ENCODE measurements at regions not wholly inside any gene's neighbourhood (a gene's known extent, or its start where the extent isn't known, plus 50 kb on each side); places are given as distances from the start of the nearest gene placed in this dataset.
"Not testable (repeated sequence)": the region's sequence is repeated elsewhere in the genome, so short reads cannot be mapped to it uniquely, and the experiment has no call there.

DNA sequence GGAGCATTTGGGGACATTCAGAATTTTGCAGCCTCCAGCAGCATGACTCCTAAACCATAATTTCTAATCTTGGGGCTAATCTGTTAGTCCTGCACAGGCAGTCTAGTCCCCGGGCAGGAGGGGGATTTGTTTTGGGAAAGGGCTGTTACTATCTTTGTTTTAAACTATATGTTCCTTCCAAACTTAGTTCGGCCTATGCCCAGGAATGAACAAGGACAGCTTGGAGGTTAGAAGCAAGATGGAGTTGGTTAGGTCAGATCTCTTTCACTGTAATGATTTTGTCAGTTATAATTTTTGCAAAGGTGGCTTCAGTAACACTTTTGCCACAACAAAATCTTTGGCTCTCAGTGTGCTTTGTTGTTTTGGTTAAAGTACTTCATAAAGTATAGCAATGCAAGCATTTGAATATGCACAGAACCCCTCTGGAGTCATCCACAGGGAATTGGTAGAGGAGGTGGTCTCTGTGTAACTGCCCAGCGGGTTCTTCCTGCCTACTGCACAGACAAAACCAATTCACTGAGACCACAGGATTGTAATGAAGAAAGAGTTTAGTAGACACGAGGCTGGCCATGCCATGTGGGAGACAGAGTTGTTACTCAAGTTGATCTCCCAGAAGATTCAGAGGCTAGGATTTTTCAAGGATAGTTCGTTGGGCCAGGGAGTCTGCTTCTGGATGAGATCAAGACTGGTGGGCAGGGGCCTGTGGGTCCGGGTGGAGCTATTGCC lies 224.1 kb upstream of the MYLIP start:
- DNase-seq (ENCODE audit: low spot score): no peak

- no peak for DNase-seq (ENCODE audit: low spot score)
Measured at GRCh38 chr6:15901141-15902115, 227.5 kb upstream of the MYLIP start.

DNA sequence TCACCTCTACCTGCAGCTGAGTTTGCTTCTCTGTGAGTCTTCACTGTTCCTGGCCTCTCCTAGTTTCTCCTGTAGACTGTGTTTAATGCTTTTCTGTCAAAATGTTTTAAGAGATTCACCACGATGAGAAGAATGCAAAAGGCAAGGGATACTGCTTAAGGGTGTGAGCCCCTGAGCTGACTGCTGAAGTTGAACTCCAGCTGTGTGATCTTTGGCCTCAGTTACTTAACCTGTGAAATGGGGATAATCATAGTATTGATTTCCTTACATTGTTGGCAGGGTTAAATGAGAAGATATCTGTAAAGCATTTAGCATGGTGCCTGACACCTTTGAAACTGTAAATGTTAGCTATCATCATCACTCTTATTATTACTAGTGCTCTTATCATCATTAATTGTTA lies 230.2 kb upstream of the MYLIP start:
- no peak for DNase-seq (ENCODE audit: low spot score)

DNA sequence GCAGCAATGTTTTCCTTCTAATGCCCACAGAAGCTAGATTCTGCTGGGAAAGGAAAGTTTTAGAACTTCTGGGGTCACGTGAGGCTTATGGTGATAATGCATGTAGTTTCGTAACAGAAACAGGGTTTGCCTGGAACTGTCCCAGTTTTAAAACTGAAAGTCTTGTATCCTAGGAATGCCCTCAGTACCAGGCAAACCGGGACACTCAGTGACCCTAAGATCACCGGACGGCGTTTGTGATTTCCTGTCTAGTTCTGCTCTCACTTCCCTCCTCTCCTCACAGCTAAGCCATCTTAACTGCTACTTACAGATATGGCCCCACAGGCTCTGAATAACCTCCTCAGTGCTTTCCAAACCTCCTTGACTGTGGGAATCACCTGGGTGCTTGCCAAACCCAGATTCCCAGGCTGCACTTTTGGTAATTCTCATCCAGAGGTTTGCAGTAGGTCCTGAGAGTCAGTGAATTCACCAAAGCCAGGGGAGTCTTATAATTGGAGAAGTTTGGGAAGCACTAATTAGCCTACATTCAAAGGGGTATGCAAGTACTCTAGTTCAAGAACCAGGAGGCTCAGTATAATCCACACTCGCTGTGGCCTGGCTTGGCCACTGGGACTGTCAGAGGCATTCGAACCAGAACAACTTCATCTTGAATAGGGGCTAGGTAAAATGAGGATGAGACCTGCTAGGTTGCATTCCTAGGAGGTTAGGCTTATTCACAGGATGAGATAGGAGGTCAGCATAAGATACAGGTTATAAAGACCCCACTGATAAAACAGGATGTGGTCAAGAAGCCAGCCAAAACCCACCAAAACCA lies 231.6 kb upstream of the MYLIP start:
- DNase-seq (ENCODE audit: low spot score): no peak

DNA sequence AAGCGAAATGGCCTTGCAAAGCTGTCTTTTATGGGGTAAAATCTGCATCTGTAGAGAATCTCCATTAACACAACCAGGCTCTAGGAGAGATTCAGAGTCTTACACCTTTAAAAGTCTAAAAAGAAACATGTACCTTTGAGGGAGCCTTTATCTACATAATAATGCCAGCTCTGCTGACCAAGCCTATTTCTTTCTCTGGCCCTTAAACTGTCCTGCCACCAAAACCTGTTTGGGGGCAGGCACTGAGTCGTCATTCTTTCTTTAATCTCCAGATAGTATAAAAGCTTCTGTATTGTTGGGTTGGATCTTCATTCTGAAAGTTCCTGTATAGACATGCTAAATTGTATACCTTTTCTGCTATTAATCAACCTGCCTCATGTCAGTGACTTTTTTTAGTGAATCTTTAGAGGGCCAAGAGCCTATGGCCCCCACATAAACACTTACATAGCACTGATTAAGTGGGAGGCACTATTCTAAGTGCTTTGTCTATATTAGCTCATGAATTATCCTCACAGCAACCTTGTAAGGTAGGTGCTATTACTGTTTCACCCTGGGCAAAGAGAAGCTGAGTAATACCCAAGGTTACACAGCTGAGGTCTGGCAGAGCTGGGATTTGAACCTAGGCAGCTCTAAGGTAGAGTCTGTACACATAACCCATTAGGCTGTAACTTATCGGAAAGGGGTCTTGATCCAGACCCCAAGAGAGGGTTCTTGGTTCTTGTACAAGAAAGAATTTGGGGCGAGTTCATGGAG lies 232.3 kb upstream of the DTNBP1 start:
- no peak for DNase-seq (ENCODE audit: low spot score)

DNA sequence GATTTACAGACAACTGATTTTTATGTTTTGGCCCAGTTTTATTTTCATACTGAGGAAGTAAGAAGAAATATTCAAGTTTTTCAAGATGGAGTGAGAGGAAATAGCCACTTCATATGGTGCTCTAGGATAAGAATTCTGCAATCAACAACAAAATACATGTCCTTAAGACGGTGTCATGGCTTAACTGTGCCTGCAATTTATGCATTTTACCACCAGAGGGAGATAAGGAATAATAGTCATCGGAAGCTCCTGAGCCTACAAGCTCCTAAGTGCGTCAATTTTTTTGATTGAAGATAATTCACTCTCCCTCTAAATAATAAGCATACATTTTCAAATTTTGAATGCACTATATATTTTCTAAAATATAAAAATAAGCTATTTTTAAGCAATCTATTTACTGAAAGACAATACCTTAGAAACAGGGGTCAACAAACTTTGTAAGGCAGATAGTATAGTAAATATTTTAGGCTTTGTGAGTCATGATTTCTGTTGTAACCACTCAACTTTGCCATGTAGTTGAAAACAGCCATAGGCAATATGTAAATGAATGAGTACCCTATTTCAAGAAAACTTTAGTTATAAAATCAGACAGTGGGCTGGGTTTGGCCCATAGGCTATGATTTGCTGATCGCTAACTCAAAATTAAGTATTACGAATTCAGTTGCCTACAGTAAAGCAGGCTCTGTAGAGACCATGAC lies 230.9 kb upstream of the DTNBP1 start:
- no peak for DNase-seq (ENCODE audit: low spot score)

DNA sequence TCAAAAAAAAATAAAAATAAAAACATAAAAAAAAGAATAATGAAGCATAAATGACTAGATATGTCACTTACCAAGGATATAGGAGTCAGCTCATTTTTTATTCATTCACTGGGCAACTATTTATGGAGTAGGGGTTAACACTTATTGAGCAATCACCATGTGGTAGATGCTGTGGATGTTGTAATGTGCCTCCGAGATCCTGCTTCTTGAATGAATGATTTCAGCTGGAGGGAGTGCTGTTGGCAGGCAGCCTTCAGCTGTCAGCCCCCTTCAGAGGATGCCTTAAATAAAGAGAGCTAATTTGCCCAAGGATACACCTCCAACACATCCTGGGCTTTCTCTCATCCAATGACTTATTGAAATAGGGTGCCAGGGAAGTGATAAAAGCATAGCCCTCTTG lies 229.5 kb upstream of the DTNBP1 start:
- DNase-seq (ENCODE audit: low spot score): no peak

GRCh38 chr6:15888798-15889772 lies 226.3 kb upstream of the DTNBP1 start:
- DNase-seq (ENCODE audit: low spot score): no peak

- DNase-seq (ENCODE audit: low spot score): no peak
Measured at GRCh38 chr6:15887491-15888461, 224.9 kb upstream of the DTNBP1 start.

- DNase-seq (ENCODE audit: low spot score): no peak
Measured at GRCh38 chr6:15885624-15886023, 222.8 kb upstream of the DTNBP1 start.

GRCh38 chr6:15883593-15883992 lies 220.8 kb upstream of the DTNBP1 start:
- not testable (repeated sequence) for DNase-seq (ENCODE audit: low spot score)

DNA sequence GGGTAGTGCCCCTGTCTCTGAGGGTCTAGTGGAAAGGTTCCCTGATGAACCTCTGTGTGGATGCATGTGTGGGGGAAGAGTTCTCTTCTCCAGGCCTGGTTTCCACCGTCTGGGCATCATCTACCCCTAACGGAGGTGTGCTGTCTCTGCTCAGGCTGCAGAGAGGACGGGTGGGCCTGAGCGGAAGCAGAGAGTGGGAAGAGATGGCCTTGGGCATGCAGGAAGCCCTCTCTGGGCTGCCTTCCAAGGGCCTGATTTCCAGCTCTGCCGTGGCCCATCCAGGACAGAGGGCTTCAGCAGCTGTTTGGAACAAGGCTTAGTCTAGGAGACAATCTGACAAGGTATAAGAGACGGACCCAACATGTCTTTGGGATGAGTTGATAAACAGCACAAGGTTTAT lies 220.1 kb upstream of the DTNBP1 start:
- DNase-seq (ENCODE audit: low spot score): no peak

GRCh38 chr6:15882345-15882744 lies 219.5 kb upstream of the DTNBP1 start:
- DNase-seq (ENCODE audit: low spot score): no peak

GRCh38 chr6:15881150-15881549 lies 218.3 kb upstream of the DTNBP1 start:
- no peak for DNase-seq (ENCODE audit: low spot score)

DNA sequence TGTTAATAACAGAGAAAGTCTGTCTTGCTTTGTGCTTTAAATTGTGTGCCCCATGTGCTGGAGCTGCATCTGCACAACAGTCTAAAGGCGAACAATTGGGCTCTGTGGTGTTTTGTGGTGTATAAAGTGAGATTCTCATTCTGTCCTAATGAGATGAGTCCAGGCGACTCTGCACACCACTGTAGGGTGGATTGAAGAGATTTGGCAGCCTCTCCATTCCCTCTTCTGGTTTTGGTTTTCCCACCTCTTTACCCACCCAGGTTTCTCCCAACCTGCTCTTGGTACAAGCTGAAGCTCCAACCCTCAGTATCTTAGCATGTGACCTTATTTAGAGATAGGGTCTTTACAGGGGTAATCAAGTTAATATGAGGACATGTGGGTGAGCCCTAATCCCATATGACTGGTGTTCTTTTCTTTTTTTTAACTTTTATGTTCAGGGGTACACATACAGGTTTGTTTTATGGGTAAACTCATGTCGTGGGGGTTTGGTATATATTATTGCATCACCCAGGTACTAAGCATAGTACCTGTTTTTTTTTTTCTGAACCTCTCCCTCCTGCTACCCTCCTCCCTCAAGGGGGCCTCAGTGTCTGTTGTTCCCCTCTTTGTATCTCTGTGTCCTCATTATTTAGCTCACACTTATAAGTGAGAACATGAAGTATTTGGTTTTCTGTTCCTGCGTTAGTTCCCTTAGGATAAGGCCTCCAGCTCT lies 217.6 kb upstream of the DTNBP1 start:
- DNase-seq (ENCODE audit: low spot score): no peak

DNA sequence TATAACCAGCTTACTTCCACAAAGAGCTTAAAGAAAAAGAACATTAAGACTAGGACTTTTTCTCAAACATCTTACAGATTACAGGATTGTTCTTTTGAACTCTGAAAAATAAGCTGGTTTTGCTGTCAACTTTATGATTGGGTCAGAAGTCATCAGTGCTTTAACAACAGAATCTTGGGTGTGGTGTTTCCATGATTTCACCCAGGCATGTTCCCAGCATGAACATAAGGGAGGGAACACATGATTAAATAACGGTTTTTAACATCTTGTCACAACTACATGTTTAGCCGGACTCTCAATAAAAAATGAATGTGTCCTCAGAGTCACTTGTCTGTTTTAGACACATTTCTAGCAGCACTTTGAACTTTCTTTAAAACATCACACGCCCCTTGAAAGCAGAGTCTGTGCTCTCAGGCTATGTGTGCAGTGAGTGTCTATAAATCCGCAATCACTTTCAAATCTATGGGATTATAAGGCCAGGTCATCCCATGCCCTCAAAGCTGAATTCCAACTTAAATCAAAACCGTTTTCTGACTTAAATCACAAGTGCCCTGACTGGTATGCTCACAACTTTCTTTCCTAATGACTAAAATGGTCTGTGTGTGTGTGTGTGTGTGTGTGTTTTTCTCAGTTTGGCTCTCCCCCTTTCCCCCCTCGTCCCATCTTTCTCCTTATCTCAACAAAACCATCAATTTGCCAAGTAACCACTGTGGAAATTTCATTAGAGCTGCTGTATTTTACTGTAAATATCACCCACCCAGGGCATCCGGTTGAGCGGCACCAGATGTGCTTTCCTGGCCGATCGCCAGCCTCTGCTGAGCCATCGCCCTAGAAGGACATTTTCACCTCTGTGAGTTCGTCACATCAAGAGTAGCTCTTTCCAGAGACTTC lies 216.8 kb upstream of the DTNBP1 start:
- no peak for DNase-seq (ENCODE audit: low spot score)

DNA sequence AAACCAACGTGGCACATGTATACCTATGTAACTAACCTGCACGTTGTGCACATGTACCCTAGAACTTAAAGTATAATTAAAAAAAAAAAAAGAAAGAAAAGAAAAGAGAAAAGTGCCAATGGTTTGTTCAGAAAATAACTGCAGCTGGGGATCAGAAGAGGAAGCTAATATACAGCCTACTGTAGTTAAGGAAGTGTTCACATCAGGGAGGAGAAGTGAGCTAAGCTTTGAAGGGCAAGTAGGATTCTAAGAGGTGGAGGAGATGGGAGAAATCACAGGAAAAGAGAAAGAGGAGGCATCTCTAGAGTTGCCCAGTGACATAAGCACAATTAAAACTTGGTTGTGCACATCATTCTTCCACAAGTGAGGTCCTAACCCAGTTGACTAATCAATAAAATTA lies 214.4 kb upstream of the DTNBP1 start:
- no peak for DNase-seq (ENCODE audit: low spot score)

Data from SW480 (cell line).